ENCODE measurements at regions not wholly inside any gene's neighbourhood (a gene's known extent, or its start where the extent isn't known, plus 50 kb on each side); places are given as distances from the start of the nearest gene placed in this dataset.

DNA sequence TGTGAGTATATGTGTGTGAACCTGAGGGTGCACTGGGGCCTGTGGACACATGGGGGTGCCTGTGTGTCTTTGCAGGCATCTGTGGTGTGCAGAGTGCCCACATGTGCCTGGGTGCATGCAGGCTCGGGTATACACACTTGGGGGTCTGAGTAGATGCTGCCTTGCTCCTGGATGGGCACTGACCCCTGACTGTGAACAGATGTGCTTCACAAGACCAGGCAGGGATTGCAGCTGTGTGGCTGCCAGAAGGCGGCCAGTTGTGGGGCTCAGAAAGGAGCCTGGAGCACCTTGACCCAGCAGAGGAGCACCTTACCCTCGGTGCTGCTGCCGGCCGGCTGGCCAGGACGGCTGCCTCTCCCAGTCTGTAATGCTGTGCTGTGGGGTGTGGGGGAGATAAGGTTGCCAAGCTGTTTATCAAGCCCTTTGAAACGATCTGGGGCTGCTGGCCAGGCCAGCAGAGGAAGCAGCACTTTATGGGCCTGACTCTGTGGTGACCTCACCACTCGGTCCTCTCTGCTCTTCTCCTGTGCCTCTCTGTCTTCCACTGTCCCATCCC lies 55.5 kb upstream of the MRPS22 start (continued):
- TF ChIP-seq, protein P1, sequence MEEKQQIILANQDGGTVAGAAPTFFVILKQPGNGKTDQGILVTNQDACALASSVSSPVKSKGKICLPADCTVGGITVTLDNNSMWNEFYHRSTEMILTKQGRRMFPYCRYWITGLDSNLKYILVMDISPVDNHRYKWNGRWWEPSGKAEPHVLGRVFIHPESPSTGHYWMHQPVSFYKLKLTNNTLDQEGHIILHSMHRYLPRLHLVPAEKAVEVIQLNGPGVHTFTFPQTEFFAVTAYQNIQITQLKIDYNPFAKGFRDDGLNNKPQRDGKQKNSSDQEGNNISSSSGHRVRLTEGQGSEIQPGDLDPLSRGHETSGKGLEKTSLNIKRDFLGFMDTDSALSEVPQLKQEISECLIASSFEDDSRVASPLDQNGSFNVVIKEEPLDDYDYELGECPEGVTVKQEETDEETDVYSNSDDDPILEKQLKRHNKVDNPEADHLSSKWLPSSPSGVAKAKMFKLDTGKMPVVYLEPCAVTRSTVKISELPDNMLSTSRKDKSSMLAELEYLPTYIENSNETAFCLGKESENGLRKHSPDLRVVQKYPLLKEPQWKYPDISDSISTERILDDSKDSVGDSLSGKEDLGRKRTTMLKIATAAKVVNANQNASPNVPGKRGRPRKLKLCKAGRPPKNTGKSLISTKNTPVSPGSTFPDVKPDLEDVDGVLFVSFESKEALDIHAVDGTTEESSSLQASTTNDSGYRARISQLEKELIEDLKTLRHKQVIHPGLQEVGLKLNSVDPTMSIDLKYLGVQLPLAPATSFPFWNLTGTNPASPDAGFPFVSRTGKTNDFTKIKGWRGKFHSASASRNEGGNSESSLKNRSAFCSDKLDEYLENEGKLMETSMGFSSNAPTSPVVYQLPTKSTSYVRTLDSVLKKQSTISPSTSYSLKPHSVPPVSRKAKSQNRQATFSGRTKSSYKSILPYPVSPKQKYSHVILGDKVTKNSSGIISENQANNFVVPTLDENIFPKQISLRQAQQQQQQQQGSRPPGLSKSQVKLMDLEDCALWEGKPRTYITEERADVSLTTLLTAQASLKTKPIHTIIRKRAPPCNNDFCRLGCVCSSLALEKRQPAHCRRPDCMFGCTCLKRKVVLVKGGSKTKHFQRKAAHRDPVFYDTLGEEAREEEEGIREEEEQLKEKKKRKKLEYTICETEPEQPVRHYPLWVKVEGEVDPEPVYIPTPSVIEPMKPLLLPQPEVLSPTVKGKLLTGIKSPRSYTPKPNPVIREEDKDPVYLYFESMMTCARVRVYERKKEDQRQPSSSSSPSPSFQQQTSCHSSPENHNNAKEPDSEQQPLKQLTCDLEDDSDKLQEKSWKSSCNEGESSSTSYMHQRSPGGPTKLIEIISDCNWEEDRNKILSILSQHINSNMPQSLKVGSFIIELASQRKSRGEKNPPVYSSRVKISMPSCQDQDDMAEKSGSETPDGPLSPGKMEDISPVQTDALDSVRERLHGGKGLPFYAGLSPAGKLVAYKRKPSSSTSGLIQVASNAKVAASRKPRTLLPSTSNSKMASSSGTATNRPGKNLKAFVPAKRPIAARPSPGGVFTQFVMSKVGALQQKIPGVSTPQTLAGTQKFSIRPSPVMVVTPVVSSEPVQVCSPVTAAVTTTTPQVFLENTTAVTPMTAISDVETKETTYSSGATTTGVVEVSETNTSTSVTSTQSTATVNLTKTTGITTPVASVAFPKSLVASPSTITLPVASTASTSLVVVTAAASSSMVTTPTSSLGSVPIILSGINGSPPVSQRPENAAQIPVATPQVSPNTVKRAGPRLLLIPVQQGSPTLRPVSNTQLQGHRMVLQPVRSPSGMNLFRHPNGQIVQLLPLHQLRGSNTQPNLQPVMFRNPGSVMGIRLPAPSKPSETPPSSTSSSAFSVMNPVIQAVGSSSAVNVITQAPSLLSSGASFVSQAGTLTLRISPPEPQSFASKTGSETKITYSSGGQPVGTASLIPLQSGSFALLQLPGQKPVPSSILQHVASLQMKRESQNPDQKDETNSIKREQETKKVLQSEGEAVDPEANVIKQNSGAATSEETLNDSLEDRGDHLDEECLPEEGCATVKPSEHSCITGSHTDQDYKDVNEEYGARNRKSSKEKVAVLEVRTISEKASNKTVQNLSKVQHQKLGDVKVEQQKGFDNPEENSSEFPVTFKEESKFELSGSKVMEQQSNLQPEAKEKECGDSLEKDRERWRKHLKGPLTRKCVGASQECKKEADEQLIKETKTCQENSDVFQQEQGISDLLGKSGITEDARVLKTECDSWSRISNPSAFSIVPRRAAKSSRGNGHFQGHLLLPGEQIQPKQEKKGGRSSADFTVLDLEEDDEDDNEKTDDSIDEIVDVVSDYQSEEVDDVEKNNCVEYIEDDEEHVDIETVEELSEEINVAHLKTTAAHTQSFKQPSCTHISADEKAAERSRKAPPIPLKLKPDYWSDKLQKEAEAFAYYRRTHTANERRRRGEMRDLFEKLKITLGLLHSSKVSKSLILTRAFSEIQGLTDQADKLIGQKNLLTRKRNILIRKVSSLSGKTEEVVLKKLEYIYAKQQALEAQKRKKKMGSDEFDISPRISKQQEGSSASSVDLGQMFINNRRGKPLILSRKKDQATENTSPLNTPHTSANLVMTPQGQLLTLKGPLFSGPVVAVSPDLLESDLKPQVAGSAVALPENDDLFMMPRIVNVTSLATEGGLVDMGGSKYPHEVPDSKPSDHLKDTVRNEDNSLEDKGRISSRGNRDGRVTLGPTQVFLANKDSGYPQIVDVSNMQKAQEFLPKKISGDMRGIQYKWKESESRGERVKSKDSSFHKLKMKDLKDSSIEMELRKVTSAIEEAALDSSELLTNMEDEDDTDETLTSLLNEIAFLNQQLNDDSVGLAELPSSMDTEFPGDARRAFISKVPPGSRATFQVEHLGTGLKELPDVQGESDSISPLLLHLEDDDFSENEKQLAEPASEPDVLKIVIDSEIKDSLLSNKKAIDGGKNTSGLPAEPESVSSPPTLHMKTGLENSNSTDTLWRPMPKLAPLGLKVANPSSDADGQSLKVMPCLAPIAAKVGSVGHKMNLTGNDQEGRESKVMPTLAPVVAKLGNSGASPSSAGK (IDR thresholded peaks at IDR 0.05), result no peak
- TF ChIP-seq, protein P2, sequence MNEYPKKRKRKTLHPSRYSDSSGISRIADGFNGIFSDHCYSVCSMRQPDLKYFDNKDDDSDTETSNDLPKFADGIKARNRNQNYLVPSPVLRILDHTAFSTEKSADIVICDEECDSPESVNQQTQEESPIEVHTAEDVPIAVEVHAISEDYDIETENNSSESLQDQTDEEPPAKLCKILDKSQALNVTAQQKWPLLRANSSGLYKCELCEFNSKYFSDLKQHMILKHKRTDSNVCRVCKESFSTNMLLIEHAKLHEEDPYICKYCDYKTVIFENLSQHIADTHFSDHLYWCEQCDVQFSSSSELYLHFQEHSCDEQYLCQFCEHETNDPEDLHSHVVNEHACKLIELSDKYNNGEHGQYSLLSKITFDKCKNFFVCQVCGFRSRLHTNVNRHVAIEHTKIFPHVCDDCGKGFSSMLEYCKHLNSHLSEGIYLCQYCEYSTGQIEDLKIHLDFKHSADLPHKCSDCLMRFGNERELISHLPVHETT (CRISPR knock-in tag; conservative IDR thresholded peaks at IDR 0.05 in 1 of 2, IDR thresholded peaks at IDR 0.05 in 1 of 2), result peak in 1 of 2 experiments; percentile 57; a peak in 2 of 4 replicates
- TF ChIP-seq ZNF79 (CRISPR knock-in tag; IDR thresholded peaks at IDR 0.05; ENCODE audit: low read depth) (no peak), KDM4B (IDR thresholded peaks at IDR 0.05; ENCODE audit: borderline replicate concordance in 2 of 2, low read depth in 1 of 2) (no peak), LARP7 (IDR thresholded peaks at IDR 0.05) (no peak), TSC22D4 (tag; IDR thresholded peaks at IDR 0.05) (no peak), KLF1 (tag; IDR thresholded peaks at IDR 0.05) (no peak; the same call in 1 of the 2 replicates), CBFB (CRISPR knock-in tag; IDR thresholded peaks at IDR 0.05) (no peak)
- TF ChIP-seq, protein P3, sequence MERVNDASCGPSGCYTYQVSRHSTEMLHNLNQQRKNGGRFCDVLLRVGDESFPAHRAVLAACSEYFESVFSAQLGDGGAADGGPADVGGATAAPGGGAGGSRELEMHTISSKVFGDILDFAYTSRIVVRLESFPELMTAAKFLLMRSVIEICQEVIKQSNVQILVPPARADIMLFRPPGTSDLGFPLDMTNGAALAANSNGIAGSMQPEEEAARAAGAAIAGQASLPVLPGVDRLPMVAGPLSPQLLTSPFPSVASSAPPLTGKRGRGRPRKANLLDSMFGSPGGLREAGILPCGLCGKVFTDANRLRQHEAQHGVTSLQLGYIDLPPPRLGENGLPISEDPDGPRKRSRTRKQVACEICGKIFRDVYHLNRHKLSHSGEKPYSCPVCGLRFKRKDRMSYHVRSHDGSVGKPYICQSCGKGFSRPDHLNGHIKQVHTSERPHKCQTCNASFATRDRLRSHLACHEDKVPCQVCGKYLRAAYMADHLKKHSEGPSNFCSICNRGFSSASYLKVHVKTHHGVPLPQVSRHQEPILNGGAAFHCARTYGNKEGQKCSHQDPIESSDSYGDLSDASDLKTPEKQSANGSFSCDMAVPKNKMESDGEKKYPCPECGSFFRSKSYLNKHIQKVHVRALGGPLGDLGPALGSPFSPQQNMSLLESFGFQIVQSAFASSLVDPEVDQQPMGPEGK (CRISPR knock-in tag; IDR thresholded peaks at IDR 0.05; ENCODE audit: borderline replicate concordance), result no peak
